ENCODE measurements at regions not wholly inside any gene's neighbourhood (a gene's known extent, or its start where the extent isn't known, plus 50 kb on each side); places are given as distances from the start of the nearest gene placed in this dataset.
"Not testable (repeated sequence)": the region's sequence is repeated elsewhere in the genome, so short reads cannot be mapped to it uniquely, and the experiment has no call there.

DNA sequence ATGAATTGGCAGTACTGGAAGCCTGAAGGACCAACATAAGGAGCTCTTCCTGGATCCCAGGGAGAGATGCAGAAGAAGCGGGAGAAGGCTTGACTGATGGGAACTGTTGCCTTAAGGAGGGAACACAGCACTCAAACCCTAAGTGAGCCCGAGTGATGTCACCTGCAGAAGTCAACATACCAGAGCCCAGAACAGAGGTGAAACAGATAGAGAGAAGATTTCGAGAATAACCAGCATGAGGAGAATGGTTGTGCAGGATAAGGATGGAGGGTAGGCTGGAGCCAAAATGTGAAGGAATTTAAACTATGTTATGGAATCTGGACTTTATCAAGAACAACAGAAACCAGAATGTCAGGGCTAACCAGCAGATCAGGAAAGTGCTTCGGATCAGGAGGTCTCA, 463.1 kb upstream of the DDX18 start:
- Mint-ChIP-seq H3K4me1 (no peaks in the 10 kb centered on the region), H3K36me3 (ENCODE audit: low read depth) (no peaks in the 10 kb centered on the region), H3K27ac (no peak overlapping the region), H3K27me3 (no peaks in the 10 kb centered on the region), H3K9me3 (peaks cover 8% of the 10 kb centered on the region), H3K4me3 (no peak overlapping the region)
- CTCF ChIA-PET: no interaction called here
- DNase-seq: no peak
- POLR2A ChIA-PET: no interaction called here
- intact Hi-C loops (cut with micrococcal nuclease): no loop called here
- ATAC-seq (ENCODE audit: low read depth): no peak
- TF ChIP-seq, protein P1, sequence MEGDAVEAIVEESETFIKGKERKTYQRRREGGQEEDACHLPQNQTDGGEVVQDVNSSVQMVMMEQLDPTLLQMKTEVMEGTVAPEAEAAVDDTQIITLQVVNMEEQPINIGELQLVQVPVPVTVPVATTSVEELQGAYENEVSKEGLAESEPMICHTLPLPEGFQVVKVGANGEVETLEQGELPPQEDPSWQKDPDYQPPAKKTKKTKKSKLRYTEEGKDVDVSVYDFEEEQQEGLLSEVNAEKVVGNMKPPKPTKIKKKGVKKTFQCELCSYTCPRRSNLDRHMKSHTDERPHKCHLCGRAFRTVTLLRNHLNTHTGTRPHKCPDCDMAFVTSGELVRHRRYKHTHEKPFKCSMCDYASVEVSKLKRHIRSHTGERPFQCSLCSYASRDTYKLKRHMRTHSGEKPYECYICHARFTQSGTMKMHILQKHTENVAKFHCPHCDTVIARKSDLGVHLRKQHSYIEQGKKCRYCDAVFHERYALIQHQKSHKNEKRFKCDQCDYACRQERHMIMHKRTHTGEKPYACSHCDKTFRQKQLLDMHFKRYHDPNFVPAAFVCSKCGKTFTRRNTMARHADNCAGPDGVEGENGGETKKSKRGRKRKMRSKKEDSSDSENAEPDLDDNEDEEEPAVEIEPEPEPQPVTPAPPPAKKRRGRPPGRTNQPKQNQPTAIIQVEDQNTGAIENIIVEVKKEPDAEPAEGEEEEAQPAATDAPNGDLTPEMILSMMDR (IDR thresholded peaks at IDR 0.05): no peak

DNA sequence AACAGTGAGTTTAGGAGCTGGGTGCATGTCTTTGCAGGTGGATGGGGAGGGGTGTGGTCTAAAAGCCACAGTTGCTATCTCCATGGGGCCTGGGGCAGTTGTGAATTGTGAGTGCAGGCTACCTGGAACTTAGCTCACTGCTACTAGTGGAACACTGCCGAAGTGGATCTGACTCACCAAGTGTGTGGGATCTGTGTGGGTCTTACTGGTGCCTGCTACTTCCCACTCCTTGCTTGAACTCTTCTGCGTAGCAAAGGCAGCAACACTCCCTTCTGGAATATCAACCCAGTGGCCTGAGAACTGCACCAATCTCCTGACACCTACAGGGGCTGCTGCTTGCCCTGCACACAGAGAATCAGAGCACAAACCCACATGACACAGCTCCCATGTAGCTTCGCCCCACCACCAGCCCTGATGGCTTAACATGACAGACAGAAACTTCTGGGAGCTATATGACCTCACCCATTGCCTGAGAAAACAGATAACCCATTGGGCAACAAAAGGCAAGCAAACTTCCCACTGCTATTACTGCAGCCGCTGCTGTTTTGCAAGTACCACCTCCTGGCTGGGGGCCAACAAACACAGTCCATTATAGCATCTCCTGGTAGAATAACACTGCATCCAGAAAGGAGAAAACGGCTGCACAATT, 455.1 kb upstream of the DDX18 start:
- Mint-ChIP-seq H3K4me3 (no peak overlapping the region), H3K9me3 (peaks cover 16% of the 10 kb centered on the region), H3K27ac (no peak overlapping the region), H3K4me1 (no peaks in the 10 kb centered on the region), H3K27me3 (no peaks in the 10 kb centered on the region), H3K36me3 (ENCODE audit: low read depth) (no peaks in the 10 kb centered on the region)
- TF ChIP-seq, protein P1 (IDR thresholded peaks at IDR 0.05): no peak
- intact Hi-C loops (cut with micrococcal nuclease): no loop called here
- no peak for ATAC-seq (ENCODE audit: low read depth)
- no peak for DNase-seq
- POLR2A ChIA-PET: no interaction called here
- CTCF ChIA-PET: no interaction called here

DNA sequence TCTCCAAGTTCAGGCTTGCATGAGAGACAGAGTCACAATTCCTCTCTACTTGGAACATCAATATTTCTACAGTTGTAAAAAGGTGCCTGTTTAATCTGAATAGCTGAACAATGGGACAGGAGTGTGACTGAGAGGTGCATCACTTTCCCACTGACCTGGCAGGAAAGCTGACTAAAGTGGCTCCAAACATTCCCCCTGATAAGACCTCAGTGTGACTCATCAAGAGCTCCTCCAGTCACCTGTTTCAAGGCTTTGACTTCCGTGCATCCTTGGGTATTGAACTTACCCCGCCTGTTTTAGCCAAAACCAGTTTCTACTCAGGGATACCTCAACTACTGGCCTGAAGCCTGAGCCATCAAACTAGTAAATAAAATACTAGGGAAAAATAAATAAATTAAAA, 453.9 kb upstream of the DDX18 start:
- no peak overlapping the region for H3K4me3 Mint-ChIP-seq
- ChIA-PET POLR2A (no interaction called here), CTCF (no interaction called here)
- ATAC-seq (ENCODE audit: low read depth): no peak
- no peaks in the 10 kb centered on the region for H3K36me3 Mint-ChIP-seq (ENCODE audit: low read depth)
- no peak for DNase-seq
- peaks cover 19% of the 10 kb centered on the region for H3K9me3 Mint-ChIP-seq
- H3K27me3 Mint-ChIP-seq: no peaks in the 10 kb centered on the region
- intact Hi-C loops (cut with micrococcal nuclease): no loop called here
- TF ChIP-seq, protein P1 (IDR thresholded peaks at IDR 0.05): no peak
- no peak overlapping the region for H3K27ac Mint-ChIP-seq
- no peaks in the 10 kb centered on the region for H3K4me1 Mint-ChIP-seq

DNA sequence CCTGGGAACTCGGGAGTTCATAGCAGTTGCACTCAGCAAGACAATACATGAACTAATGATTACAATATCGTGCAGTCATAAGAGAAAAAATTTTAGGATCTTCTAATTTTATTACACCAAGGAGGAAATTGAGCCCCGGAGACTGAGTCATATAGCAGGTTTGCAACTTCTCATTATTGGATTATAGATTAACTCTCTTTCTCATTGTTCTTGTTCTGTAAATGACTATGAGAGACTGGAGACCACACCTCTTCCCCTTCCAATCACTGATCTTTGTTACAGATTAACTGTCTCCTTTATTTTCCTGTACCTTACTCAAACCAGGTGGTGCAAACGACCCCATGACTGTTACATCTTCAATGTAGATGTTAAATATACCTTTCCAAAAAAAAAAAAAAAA, 435.8 kb upstream of the DDX18 start:
- ChIA-PET POLR2A (no interaction called here), CTCF (no interaction called here)
- Mint-ChIP-seq H3K9me3 (no peaks in the 10 kb centered on the region), H3K27ac (no peak overlapping the region), H3K4me1 (no peaks in the 10 kb centered on the region), H3K36me3 (ENCODE audit: low read depth) (no peaks in the 10 kb centered on the region), H3K4me3 (no peak overlapping the region), H3K27me3 (no peaks in the 10 kb centered on the region)
- intact Hi-C loops (cut with micrococcal nuclease): no loop called here
- ATAC-seq (ENCODE audit: low read depth): no peak
- DNase-seq: no peak
- TF ChIP-seq, protein P1 (IDR thresholded peaks at IDR 0.05): no peak

DNA sequence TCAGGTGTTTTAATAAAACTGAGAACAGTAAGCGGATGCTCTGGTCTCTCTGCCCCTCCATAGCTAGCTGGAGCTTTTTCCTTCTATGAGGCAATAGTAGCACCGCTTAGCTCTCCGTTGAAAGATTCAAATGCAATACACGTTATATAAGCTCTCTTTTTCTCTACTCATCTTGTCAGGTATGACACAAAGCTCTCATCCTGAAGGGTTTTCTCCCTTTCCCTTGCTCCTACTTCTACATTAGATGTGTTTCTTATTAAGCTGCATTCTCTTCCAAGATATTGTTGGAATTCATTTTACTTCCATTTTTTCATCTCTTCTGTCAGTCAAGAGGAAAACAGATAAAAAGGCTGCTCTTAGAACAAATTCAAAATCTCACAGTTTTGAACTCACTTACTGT, 434.6 kb upstream of the DDX18 start:
- CTCF ChIA-PET: no interaction called here
- intact Hi-C loops (cut with micrococcal nuclease): no loop called here
- TF ChIP-seq, protein P1 (IDR thresholded peaks at IDR 0.05): no peak
- no peaks in the 10 kb centered on the region for H3K9me3 Mint-ChIP-seq
- no peaks in the 10 kb centered on the region for H3K36me3 Mint-ChIP-seq (ENCODE audit: low read depth)
- no peak overlapping the region for H3K27ac Mint-ChIP-seq
- ATAC-seq (ENCODE audit: low read depth) (no peak), DNase-seq (no peak)
- H3K27me3 Mint-ChIP-seq: no peaks in the 10 kb centered on the region
- H3K4me1 Mint-ChIP-seq: no peaks in the 10 kb centered on the region
- POLR2A ChIA-PET: no interaction called here
- no peak overlapping the region for H3K4me3 Mint-ChIP-seq

DNA sequence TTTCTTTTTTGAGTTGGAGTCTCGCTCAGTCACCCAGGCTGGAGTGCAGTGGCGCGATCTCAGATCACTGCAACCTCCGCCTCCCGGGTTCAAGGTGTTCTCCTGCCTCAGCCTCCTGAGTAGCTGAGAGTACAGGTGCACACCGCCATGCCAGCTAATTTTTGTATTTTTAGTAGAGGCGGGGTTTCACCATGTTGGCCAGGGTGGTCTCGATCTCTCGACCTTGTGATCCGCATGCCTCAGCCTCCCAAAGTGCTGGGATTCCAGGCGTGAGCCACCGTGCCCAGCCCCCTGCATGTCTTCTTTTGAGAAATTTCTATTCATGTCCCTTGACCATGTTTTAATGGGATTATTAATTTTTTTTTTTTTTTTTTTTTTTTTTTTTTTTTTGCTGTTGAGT, 430.5 kb upstream of the DDX18 start:
- ATAC-seq (ENCODE audit: low read depth); H3K9me3 Mint-ChIP-seq; DNase-seq; CTCF ChIA-PET; H3K36me3 Mint-ChIP-seq (ENCODE audit: low read depth); POLR2A ChIA-PET; H3K27me3 Mint-ChIP-seq; H3K4me1 Mint-ChIP-seq; H3K4me3 Mint-ChIP-seq; H3K27ac Mint-ChIP-seq; intact Hi-C loops (cut with micrococcal nuclease): not testable (repeated sequence)
